Chondrocyte (in vitro differentiated cells): ENCODE measurements at regions not wholly inside any gene's neighbourhood (a gene's known extent, or its start where the extent isn't known, plus 50 kb on each side); places are given as distances from the start of the nearest gene placed in this dataset.

ENCODE experiments used
- DNase-seq: peaks from one replicate; pipeline ENCODE4 v3.0.0; 2021; ENCODE audit warnings: mixed read lengths, low spot score
- H3K27ac Mint-ChIP-seq: one replicate; pipeline ENCODE4 v1.8.0; 2021; ENCODE audit warnings: mild to moderate bottlenecking, moderate library complexity, mixed read lengths; ENCODE audit not compliant: unreplicated experiment
- H3K27me3 Mint-ChIP-seq: 2 replicates; pipeline ENCODE4 v1.8.0; 2021; ENCODE audit warnings: low read depth, mixed read lengths
- H3K36me3 Mint-ChIP-seq: 2 replicates; pipeline ENCODE4 v1.8.0; 2021; ENCODE audit warnings: low read depth, mixed read lengths
- H3K4me1 Mint-ChIP-seq: 2 replicates; pipeline ENCODE4 v1.8.0; 2021; ENCODE audit warnings: low read depth, mild to moderate bottlenecking, mixed read lengths
- H3K4me3 Mint-ChIP-seq: one replicate; pipeline ENCODE4 v1.8.0; 2021; ENCODE audit warnings: mild to moderate bottlenecking, moderate library complexity, mixed read lengths; ENCODE audit not compliant: unreplicated experiment
- H3K9me3 Mint-ChIP-seq: 2 replicates; pipeline ENCODE4 v1.8.0; 2021; ENCODE audit warnings: low read depth, mixed read lengths
- TF ChIP-seq, protein P1 (sequence below): fragments of 200-600 bp; sonication (generic); IDR thresholded peaks from 2 replicates; pipeline ENCODE4 v1.5.0; 2021; ENCODE audit warnings: antibody characterized with exemption, mild to moderate bottlenecking, moderate library complexity

GRCh38 chr6:153862927-153863326 lies 176.1 kb upstream of the OPRM1 start:
- peaks cover 13% of the 10 kb centered on the region for H3K27me3 Mint-ChIP-seq
- no peak overlapping the region for H3K4me3 Mint-ChIP-seq
- no peak for DNase-seq
- H3K9me3 Mint-ChIP-seq, result peaks cover 7% of the 10 kb centered on the region
- no peaks in the 10 kb centered on the region for H3K4me1 Mint-ChIP-seq
- no peak overlapping the region for H3K27ac Mint-ChIP-seq
- no peaks in the 10 kb centered on the region for H3K36me3 Mint-ChIP-seq
- TF ChIP-seq, protein P1, sequence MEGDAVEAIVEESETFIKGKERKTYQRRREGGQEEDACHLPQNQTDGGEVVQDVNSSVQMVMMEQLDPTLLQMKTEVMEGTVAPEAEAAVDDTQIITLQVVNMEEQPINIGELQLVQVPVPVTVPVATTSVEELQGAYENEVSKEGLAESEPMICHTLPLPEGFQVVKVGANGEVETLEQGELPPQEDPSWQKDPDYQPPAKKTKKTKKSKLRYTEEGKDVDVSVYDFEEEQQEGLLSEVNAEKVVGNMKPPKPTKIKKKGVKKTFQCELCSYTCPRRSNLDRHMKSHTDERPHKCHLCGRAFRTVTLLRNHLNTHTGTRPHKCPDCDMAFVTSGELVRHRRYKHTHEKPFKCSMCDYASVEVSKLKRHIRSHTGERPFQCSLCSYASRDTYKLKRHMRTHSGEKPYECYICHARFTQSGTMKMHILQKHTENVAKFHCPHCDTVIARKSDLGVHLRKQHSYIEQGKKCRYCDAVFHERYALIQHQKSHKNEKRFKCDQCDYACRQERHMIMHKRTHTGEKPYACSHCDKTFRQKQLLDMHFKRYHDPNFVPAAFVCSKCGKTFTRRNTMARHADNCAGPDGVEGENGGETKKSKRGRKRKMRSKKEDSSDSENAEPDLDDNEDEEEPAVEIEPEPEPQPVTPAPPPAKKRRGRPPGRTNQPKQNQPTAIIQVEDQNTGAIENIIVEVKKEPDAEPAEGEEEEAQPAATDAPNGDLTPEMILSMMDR, result no peak

DNA sequence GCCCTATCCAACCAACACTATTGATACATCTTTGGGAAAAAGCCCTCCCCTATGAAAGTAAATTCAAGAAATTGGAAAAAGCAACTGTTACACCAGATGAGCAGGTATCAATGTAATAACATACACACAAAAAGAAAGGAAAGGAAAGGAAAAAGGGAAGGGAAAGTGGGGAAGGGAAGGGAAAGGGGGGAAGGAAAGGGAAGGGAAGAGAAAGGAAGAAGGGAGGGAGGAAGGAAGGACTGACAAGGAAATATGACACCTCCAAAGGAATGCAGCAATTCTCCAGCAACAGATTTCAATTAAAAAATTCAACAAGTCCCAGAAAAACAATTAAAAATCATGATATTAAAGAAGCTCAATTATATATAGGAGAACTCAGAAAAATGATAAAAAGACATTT lies 176.9 kb upstream of the OPRM1 start:
- no peak overlapping the region for H3K27ac Mint-ChIP-seq
- no peaks in the 10 kb centered on the region for H3K36me3 Mint-ChIP-seq
- DNase-seq, result no peak
- H3K4me3 Mint-ChIP-seq, result no peak overlapping the region
- TF ChIP-seq, protein P1, result no peak
- H3K4me1 Mint-ChIP-seq, result no peaks in the 10 kb centered on the region
- peaks cover 9% of the 10 kb centered on the region for H3K27me3 Mint-ChIP-seq
- peaks cover 7% of the 10 kb centered on the region for H3K9me3 Mint-ChIP-seq

- peaks cover 3% of the 10 kb centered on the region for H3K27me3 Mint-ChIP-seq
- TF ChIP-seq, protein P1, result no peak
- H3K4me3 Mint-ChIP-seq, result no peak overlapping the region
- no peak for DNase-seq
- peaks cover 9% of the 10 kb centered on the region for H3K9me3 Mint-ChIP-seq
- no peaks in the 10 kb centered on the region for H3K36me3 Mint-ChIP-seq
- H3K27ac Mint-ChIP-seq, result no peak overlapping the region
- no peaks in the 10 kb centered on the region for H3K4me1 Mint-ChIP-seq
These were observed 180.5 kb upstream of the OPRM1 start for GRCh38 chr6:153858529-153858928.

GRCh38 chr6:153856929-153857376 lies 182.1 kb upstream of the OPRM1 start:
- no peak overlapping the region for H3K4me3 Mint-ChIP-seq
- H3K9me3 Mint-ChIP-seq, result peaks cover 2% of the 10 kb centered on the region
- TF ChIP-seq, protein P1, result no peak
- no peaks in the 10 kb centered on the region for H3K4me1 Mint-ChIP-seq
- H3K27me3 Mint-ChIP-seq, result no peaks in the 10 kb centered on the region
- no peaks in the 10 kb centered on the region for H3K36me3 Mint-ChIP-seq
- DNase-seq, result peak; percentile 82
- no peak overlapping the region for H3K27ac Mint-ChIP-seq

GRCh38 chr6:153852481-153852880 lies 186.6 kb upstream of the OPRM1 start:
- no peak for DNase-seq
- Mint-ChIP-seq H3K4me3 (no peak overlapping the region), H3K36me3 (no peaks in the 10 kb centered on the region), H3K27me3 (no peaks in the 10 kb centered on the region), H3K27ac (no peak overlapping the region), H3K4me1 (peaks cover 5% of the 10 kb centered on the region), H3K9me3 (peaks cover 4% of the 10 kb centered on the region)
- TF ChIP-seq, protein P1, result no peak
